NT2/D1 (cell line): ENCODE measurements at regions not wholly inside any gene's neighbourhood (a gene's known extent, or its start where the extent isn't known, plus 50 kb on each side); places are given as distances from the start of the nearest gene placed in this dataset.

ENCODE experiments used
- SUZ12 ChIP-seq: IDR thresholded peaks from 2 replicates; pipeline ENCODE4 v1.6.1; 2011; ENCODE audit not compliant: insufficient read length, insufficient read depth; ENCODE audit errors: extremely low read depth
- YY1 ChIP-seq: IDR thresholded peaks from 2 replicates; pipeline ENCODE4 v1.6.1; 2011; ENCODE audit not compliant: insufficient read length, insufficient read depth
- ZNF274 ChIP-seq: IDR thresholded peaks from 2 replicates; pipeline ENCODE4 v1.6.1; 2011; ENCODE audit warnings: mild to moderate bottlenecking, low read depth, low read length

DNA sequence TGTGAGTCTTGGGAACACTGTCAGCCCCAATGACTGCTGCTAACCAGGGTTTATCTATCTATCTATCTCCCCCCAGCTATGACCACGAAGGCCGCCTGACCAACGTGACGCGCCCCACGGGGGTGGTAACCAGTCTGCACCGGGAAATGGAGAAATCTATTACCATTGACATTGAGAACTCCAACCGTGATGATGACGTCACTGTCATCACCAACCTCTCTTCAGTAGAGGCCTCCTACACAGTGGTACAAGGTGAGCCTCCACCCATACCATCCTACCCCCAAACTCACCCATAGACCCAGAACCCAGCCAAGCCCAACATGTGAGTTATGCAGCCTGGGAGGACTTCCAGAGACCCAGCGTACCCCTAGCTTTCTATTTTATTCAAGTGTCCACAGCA is 65.4 kb upstream of the WWC1 start:
- no peak for TF ChIP-seq YY1
- no peak for TF ChIP-seq ZNF274
- TF ChIP-seq SUZ12 = no peak
